A673 (cell line): ENCODE measurements at regions not wholly inside any gene's neighbourhood (a gene's known extent, or its start where the extent isn't known, plus 50 kb on each side); places are given as distances from the start of the nearest gene placed in this dataset.

Experiments
- BruUV-seq: library from RNA; stranded (reverse); fragments of 400-500 nt; replicated peaks from 2 replicates; lab custom pipeline; 2021; lab: Mats Ljungman, UMichigan
- CTCF ChIA-PET: fragments of 300-600 bp; sonication (Branson Sonifier 250); formaldehyde crosslinking; loops from one replicate; lab custom pipeline; 2022; ENCODE audit warnings: antibody characterized with exemption; lab: Charles Lee
- POLR2A ChIA-PET: fragments of 300-600 bp; sonication (Branson Sonifier 250); formaldehyde crosslinking; loops from one replicate; lab custom pipeline; 2022; ENCODE audit warnings: antibody characterized with exemption; ENCODE audit not compliant: low non-redundant PET; lab: Charles Lee
- DNase-seq: peaks from one replicate; pipeline ENCODE4 v3.0.0-alpha.2; 2015; ENCODE audit warnings: low spot score
- H3K27ac ChIP-seq: fragments of 200-600 bp; sonication (generic); 2 replicates; pipeline ENCODE4 v1.5.1; 2016; ENCODE audit warnings: mixed run types, low read depth, mild to moderate bottlenecking, mixed read lengths, antibody characterized with exemption, low read length; ENCODE audit not compliant: poor library complexity, severe bottlenecking
- H3K27me3 ChIP-seq: fragments of 200-600 bp; sonication (generic); replicated peaks from 2 replicates; pipeline ENCODE4 v1.6.1; 2017; ENCODE audit warnings: mixed run types, low read depth, mild to moderate bottlenecking, mixed read lengths, antibody characterized with exemption, low read length; ENCODE audit not compliant: insufficient read depth, poor library complexity
- H3K36me3 ChIP-seq: fragments of 200-600 bp; sonication (generic); 2 replicates; pipeline ENCODE4 v1.6.1; 2016; ENCODE audit warnings: mixed run types, mild to moderate bottlenecking, mixed read lengths, antibody characterized with exemption, low read length; ENCODE audit not compliant: insufficient read depth, poor library complexity, severe bottlenecking
- H3K4me1 ChIP-seq: fragments of 200-600 bp; sonication (generic); 2 replicates; pipeline ENCODE4 v1.6.1; 2017; ENCODE audit warnings: mixed run types, mild to moderate bottlenecking, mixed read lengths, antibody characterized with exemption, low read length; ENCODE audit not compliant: insufficient read depth, poor library complexity, severe bottlenecking
- H3K4me3 ChIP-seq: fragments of 200-600 bp; sonication (generic); 2 replicates; pipeline ENCODE4 v1.5.1; 2016; ENCODE audit warnings: low read depth, mixed run types, mild to moderate bottlenecking, mixed read lengths, low read length; ENCODE audit not compliant: poor library complexity, severe bottlenecking
- H3K9me3 ChIP-seq: fragments of 200-600 bp; sonication (generic); 2 replicates; pipeline ENCODE4 v1.6.1; 2016; ENCODE audit warnings: mixed run types, low read depth, mild to moderate bottlenecking, mixed read lengths, antibody characterized with exemption, low read length; ENCODE audit not compliant: poor library complexity, severe bottlenecking
- EZH2 ChIP-seq: fragments of 200-600 bp; sonication (generic); IDR thresholded peaks from 2 replicates; pipeline ENCODE4 v1.6.1; 2017; ENCODE audit warnings: borderline replicate concordance, low read depth, mild to moderate bottlenecking, mixed read lengths, antibody characterized with exemption, low read length; ENCODE audit not compliant: poor library complexity, severe bottlenecking
- intact Hi-C: fragments of 100-400 bp; cut with micrococcal nuclease; formaldehyde crosslinking; loops from one replicate; pipeline ENCODE4 v1.10.0; 2022; ENCODE audit not compliant: unreplicated experiment
- TF ChIP-seq, protein P1 (sequence below): fragments of 300-800, 200-600 bp; sonication (generic); conservative IDR thresholded peaks from 2 replicates; pipeline ENCODE4 v1.5.1; 2017; ENCODE audit warnings: low read depth, mild to moderate bottlenecking, antibody characterized with exemption, low read length, moderate library complexity, mixed read lengths

DNA sequence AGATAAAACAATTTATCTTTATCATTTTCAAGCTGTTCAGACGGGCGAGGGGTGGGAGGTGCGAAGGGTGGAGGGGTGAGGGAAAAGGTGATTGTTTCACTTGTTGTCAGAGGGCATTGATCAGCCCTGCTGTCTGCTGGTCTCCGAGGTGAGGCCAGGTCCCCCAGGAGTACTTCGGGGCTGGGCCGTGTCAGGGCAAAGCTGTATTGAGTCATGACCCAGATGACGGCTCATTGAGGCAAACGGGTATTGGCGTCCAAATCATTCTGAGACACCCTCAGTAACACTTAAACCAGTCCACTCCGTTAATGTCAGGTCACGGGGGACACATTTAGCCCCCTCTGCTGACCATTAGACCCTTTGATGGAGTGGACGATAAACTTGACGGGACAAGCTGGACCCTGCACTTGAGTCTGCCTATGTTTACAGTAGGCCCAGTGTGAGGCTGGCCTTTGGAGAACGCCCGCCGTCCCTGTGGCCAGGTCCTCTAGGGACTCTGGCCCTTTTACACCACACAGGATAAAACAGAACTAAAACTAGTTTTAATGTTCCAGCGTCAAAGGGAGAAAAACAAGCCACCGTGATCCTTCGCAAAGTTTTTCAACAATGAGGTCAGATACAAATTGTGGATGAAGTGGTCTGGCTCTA lies 502.2 kb upstream of the ZFHX3 start:
- no TSS peak for BruUV-seq
- Histone ChIP-seq H3K4me3 (no peak overlapping the region), H3K4me1 (no peaks in the 10 kb centered on the region), H3K27ac (no peak overlapping the region), H3K36me3 (no peaks in the 10 kb centered on the region), H3K9me3 (no peaks in the 10 kb centered on the region), H3K27me3 (peaks cover 88% of the 10 kb centered on the region)
- intact Hi-C loops = loop anchor here (10.0 kb wide), 1 partner anchor 1045 kb away; no protein-coding TSS in a partner anchor
- ChIA-PET POLR2A (no interaction called here), CTCF (no interaction called here)
- no peak for DNase-seq
- no peak for TF ChIP-seq EZH2
- TF ChIP-seq, protein P1, sequence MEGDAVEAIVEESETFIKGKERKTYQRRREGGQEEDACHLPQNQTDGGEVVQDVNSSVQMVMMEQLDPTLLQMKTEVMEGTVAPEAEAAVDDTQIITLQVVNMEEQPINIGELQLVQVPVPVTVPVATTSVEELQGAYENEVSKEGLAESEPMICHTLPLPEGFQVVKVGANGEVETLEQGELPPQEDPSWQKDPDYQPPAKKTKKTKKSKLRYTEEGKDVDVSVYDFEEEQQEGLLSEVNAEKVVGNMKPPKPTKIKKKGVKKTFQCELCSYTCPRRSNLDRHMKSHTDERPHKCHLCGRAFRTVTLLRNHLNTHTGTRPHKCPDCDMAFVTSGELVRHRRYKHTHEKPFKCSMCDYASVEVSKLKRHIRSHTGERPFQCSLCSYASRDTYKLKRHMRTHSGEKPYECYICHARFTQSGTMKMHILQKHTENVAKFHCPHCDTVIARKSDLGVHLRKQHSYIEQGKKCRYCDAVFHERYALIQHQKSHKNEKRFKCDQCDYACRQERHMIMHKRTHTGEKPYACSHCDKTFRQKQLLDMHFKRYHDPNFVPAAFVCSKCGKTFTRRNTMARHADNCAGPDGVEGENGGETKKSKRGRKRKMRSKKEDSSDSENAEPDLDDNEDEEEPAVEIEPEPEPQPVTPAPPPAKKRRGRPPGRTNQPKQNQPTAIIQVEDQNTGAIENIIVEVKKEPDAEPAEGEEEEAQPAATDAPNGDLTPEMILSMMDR = no peak

DNA sequence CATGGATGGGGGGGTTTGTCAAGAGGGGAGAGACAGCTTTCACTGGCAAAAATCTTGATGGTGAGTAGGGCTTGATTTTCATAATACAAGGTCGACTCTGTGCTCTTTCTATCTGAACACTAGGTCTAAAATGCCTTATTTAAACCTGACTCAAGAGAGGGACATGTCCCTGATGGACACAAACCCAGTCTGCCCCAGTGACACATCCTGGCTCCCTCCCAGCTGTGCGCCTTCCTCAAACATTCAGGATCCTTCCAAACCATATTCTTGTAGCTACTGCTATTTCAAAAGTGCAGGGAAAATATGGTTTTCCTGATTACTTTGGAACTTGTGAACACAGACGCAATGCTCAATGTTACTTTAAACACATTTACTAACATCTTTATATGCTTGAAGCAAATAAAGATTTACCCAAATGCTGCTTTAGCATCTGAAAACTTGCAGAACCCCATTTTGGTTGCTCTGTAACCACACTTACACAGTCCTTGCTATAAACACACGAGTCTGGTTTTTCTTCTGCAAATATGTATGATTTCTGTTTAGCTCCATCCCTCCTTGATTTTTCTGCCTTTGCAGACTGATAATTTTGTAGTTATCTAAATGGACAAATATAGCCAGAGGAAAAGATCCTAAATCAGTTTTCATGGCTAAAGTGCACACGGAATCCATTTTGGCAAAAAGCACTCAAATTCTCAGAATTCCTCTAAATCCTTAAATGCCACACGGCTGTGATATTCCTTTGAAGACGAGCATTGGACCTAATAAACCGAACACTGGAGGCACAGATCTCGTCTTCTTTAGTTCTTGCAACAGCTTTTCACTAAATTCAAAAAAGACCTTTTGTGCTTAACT lies 499.9 kb upstream of the ZFHX3 start:
- ChIA-PET POLR2A (no interaction called here), CTCF (no interaction called here)
- no peaks in the 10 kb centered on the region for H3K4me1 ChIP-seq
- H3K4me3 ChIP-seq = no peak overlapping the region
- no peaks in the 10 kb centered on the region for H3K9me3 ChIP-seq
- H3K36me3 ChIP-seq = no peaks in the 10 kb centered on the region
- DNase-seq = no peak
- peaks cover 100% of the 10 kb centered on the region for H3K27me3 ChIP-seq
- intact Hi-C loops = loop anchor here (10.0 kb wide), 1 partner anchor 1043 kb away; no protein-coding TSS in a partner anchor
- no peak overlapping the region for H3K27ac ChIP-seq
- no peak for TF ChIP-seq EZH2
- TF ChIP-seq, protein P1 = no peak
- no TSS peak for BruUV-seq

DNA sequence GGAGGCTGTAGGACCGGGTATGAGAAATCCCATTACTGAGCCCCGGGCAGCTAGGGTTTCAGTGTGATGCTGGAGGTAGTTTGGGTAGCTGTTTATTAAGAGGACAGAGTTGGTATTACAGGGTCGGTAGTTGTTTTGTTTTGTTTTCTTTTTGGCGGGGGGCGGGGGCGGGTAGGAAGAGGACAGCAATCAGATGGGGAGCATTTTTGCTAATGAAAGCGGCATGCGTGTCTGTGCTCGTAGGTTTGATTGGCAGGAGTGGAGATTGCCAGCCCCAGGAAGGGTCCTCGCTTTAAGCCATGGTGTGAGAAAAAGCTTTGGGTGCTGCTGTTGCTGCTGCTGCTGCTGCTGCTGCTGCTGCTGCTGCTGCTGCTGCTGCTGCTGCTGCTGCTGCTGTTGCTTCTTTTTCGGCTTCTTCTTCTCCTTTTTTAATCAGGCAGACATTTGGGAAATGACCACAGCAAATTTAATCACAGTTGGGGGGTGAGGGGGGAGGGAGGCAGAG lies 498.5 kb upstream of the ZFHX3 start:
- no peak overlapping the region for H3K4me3 ChIP-seq
- ChIA-PET POLR2A (no interaction called here), CTCF (no interaction called here)
- H3K27ac ChIP-seq = no peak overlapping the region
- DNase-seq = no peak
- intact Hi-C loops = loop anchor here (10.0 kb wide), 1 partner anchor 1042 kb away; no protein-coding TSS in a partner anchor
- H3K4me1 ChIP-seq = no peaks in the 10 kb centered on the region
- H3K27me3 ChIP-seq = peaks cover 93% of the 10 kb centered on the region
- no peaks in the 10 kb centered on the region for H3K9me3 ChIP-seq
- BruUV-seq = no TSS peak
- H3K36me3 ChIP-seq = no peaks in the 10 kb centered on the region
- TF ChIP-seq, protein P1 = no peak
- TF ChIP-seq EZH2 = no peak
